ENCODE measurements at regions not wholly inside any gene's neighbourhood (a gene's known extent, or its start where the extent isn't known, plus 50 kb on each side); places are given as distances from the start of the nearest gene placed in this dataset.

- no peaks in the 10 kb centered on the region; a peak in 1 of 8 replicates for H3K36me3 ChIP-seq (ENCODE audit: control insufficient read depth in 2 of 4, insufficient read depth in 4 of 4, low read length in 3 of 4)
- no peak overlapping the region for H3K9ac ChIP-seq (replicated peaks in 1 of 4; ENCODE audit: extremely low read depth in 1 of 4, low read depth in 3 of 4, low read length in 3 of 4)
- H3K23me2 ChIP-seq (ENCODE audit: low read depth, low read length): no peaks in the 10 kb centered on the region
- H3K56ac ChIP-seq (replicated peaks; ENCODE audit: insufficient read length, low read depth, low read length): no peak overlapping the region
- no peak overlapping the region for H3K27ac ChIP-seq (ENCODE audit: low read depth, low read length)
- no peak overlapping the region for H3K18ac ChIP-seq (ENCODE audit: extremely low read depth, low read length)
- no peak overlapping the region for H4K8ac ChIP-seq (ENCODE audit: extremely low read depth, insufficient read depth, low read length)
- TF ChIP-seq SP4 (IDR thresholded peaks at IDR 0.05; ENCODE audit: low read length) (no peak), TAF1 (IDR thresholded peaks at IDR 0.05; ENCODE audit: low read depth, low read length) (no peak)
- no peak overlapping the region for H3K4me3 ChIP-seq (ENCODE audit: extremely low read depth in 1 of 4, insufficient read depth in 2 of 4, low read depth in 3 of 4, low read length in 4 of 4)
- H2BK120ac ChIP-seq (replicated peaks; ENCODE audit: low read depth, low read length): no peak overlapping the region
- no peaks in the 10 kb centered on the region for H3K79me2 ChIP-seq (ENCODE audit: control insufficient read depth in 1 of 2, insufficient read depth in 2 of 2, low read length in 2 of 2)
- H3K79me1 ChIP-seq (ENCODE audit: low read depth, low read length): no peaks in the 10 kb centered on the region
- H2BK15ac ChIP-seq (ENCODE audit: low read length): no peak overlapping the region
- no peak overlapping the region for H2AK5ac ChIP-seq (ENCODE audit: low read depth, low read length)
- peaks cover 0 to 1% (median 0%) of the 10 kb centered on the region in 4 experiments; a peak in 2 of 7 replicates for H3K27me3 ChIP-seq (replicated peaks in 1 of 4; ENCODE audit: control insufficient read depth in 3 of 4, extremely low read depth in 1 of 4, insufficient read depth in 3 of 4, low read length in 3 of 4)
- no peak overlapping the region for H2AFZ ChIP-seq (ENCODE audit: low read length)
- H3K23ac ChIP-seq (ENCODE audit: insufficient read length): no peak overlapping the region
- no peak overlapping the region for H4K91ac ChIP-seq (replicated peaks; ENCODE audit: insufficient read length, low read length)
- FAIRE-seq (no peak), DNase-seq (ENCODE audit: low read depth in 1 of 2, low spot score in 2 of 2) (no peak)
- no peak overlapping the region for H4K5ac ChIP-seq (ENCODE audit: insufficient read length, low read depth, low read length)
- no peak overlapping the region for H3K4me2 ChIP-seq (ENCODE audit: insufficient read depth in 1 of 2, low read depth in 2 of 2, low read length in 2 of 2)
- H2BK20ac ChIP-seq (ENCODE audit: low read length): no peak overlapping the region
- no peaks in the 10 kb centered on the region for H3K9me3 ChIP-seq (ENCODE audit: insufficient read depth in 2 of 2, low read depth in 1 of 2, low read length in 1 of 2)
- peaks cover 0 to 4% (median under 1%) of the 10 kb centered on the region in 4 experiments; a peak in 2 of 7 replicates for H3K4me1 ChIP-seq (replicated peaks in 1 of 4; ENCODE audit: control insufficient read depth in 3 of 4, insufficient read depth in 4 of 4, low read length in 3 of 4)
- POLR2A ChIA-PET (ENCODE audit: partially characterized antibody): no interaction called here
- H4K20me1 ChIP-seq (replicated peaks in 1 of 2; ENCODE audit: control insufficient read depth in 1 of 2, insufficient read depth in 2 of 2, low read length in 2 of 2): no peaks in the 10 kb centered on the region
- CTCF ChIA-PET (ENCODE audit: partially characterized antibody): interaction anchor here (0.6 to 2.8 kb wide), 5 partner anchors 10 to 1742 kb away, joined by 3 to 19 read pairs (median 4); no protein-coding TSS in a partner anchor
- no peak overlapping the region for H3K14ac ChIP-seq (ENCODE audit: insufficient read length)
- H2BK12ac ChIP-seq (ENCODE audit: low read depth, low read length): no peak overlapping the region
- H3K4ac ChIP-seq (replicated peaks; ENCODE audit: insufficient read length, low read depth, low read length): no peak overlapping the region
- no peak overlapping the region for H2BK5ac ChIP-seq (ENCODE audit: low read depth, low read length)
- WGBS, 2 experiments (ENCODE audit: extremely low coverage in 1 of 2, insufficient coverage in 1 of 2, insufficient read length in 1 of 2, insufficient replicate concordance in 2 of 2, low coverage in 1 of 2, low lambda C conversion rate in 2 of 2, missing lambda C conversion rate in 1 of 2): 90% methylated on average over 3 of the region's 3 CpGs; no CpG with 5 or more reads in 1 of the 2 experiments
Observed at GRCh38 chr12:127667131-127667685, 599.8 kb upstream of the TMEM132C start.
